ENCODE measurements at regions not wholly inside any gene's neighbourhood (a gene's known extent, or its start where the extent isn't known, plus 50 kb on each side); places are given as distances from the start of the nearest gene placed in this dataset.

GRCh38 chr3:194277104-194277785 is 73.9 kb downstream of the CPN2 start:
- Histone ChIP-seq H2AFZ (peak overlapping the region; percentile 50), H3K9ac (peak overlapping the region; percentile 34), H3K27me3 (ENCODE audit: control insufficient read depth, insufficient read depth, low read length) (no peaks in the 10 kb centered on the region), H3K4me1 (peaks cover 51% of the 10 kb centered on the region), H3K4me2 (ENCODE audit: low read length) (peak overlapping the region; percentile 56), H3K36me3 (ENCODE audit: control insufficient read depth, insufficient read depth, low read length) (no peaks in the 10 kb centered on the region), H3K27ac (peak overlapping the region; percentile 100), H3K9me3 (ENCODE audit: control insufficient read depth, low read length) (no peaks in the 10 kb centered on the region), H3K4me3 (ENCODE audit: low read depth, low read length) (peak overlapping the region; percentile 8), H3K79me2 (no peaks in the 10 kb centered on the region)
- TF ChIP-seq, protein P1, sequence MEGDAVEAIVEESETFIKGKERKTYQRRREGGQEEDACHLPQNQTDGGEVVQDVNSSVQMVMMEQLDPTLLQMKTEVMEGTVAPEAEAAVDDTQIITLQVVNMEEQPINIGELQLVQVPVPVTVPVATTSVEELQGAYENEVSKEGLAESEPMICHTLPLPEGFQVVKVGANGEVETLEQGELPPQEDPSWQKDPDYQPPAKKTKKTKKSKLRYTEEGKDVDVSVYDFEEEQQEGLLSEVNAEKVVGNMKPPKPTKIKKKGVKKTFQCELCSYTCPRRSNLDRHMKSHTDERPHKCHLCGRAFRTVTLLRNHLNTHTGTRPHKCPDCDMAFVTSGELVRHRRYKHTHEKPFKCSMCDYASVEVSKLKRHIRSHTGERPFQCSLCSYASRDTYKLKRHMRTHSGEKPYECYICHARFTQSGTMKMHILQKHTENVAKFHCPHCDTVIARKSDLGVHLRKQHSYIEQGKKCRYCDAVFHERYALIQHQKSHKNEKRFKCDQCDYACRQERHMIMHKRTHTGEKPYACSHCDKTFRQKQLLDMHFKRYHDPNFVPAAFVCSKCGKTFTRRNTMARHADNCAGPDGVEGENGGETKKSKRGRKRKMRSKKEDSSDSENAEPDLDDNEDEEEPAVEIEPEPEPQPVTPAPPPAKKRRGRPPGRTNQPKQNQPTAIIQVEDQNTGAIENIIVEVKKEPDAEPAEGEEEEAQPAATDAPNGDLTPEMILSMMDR (IDR thresholded peaks at IDR 0.05): no peak

GRCh38 chr3:194277786-194278130 is 73.4 kb downstream of the CPN2 start:
- Histone ChIP-seq H3K9me3 (ENCODE audit: control insufficient read depth, low read length) (no peaks in the 10 kb centered on the region), H3K27me3 (ENCODE audit: control insufficient read depth, insufficient read depth, low read length) (no peaks in the 10 kb centered on the region), H3K4me3 (ENCODE audit: low read depth, low read length) (peak overlapping the region; percentile 8), H3K9ac (peak overlapping the region; percentile 34), H2AFZ (peak overlapping the region; percentile 50), H3K4me1 (peaks cover 52% of the 10 kb centered on the region), H3K36me3 (ENCODE audit: control insufficient read depth, insufficient read depth, low read length) (no peaks in the 10 kb centered on the region), H3K4me2 (ENCODE audit: low read length) (peak overlapping the region; percentile 56), H3K79me2 (no peaks in the 10 kb centered on the region), H3K27ac (peak overlapping the region; percentile 100)
- TF ChIP-seq, protein P1 (IDR thresholded peaks at IDR 0.05): no peak

GRCh38 chr3:194278186-194278845 is 72.8 kb downstream of the CPN2 start:
- Histone ChIP-seq H3K4me3 (ENCODE audit: low read depth, low read length) (no peak overlapping the region), H3K79me2 (no peaks in the 10 kb centered on the region), H3K27me3 (ENCODE audit: control insufficient read depth, insufficient read depth, low read length) (no peaks in the 10 kb centered on the region), H2AFZ (peak overlapping the region; percentile 50), H3K9ac (peak overlapping the region; percentile 34), H3K4me1 (peaks cover 52% of the 10 kb centered on the region), H3K4me2 (ENCODE audit: low read length) (peak overlapping the region; percentile 56), H3K36me3 (ENCODE audit: control insufficient read depth, insufficient read depth, low read length) (no peaks in the 10 kb centered on the region), H3K9me3 (ENCODE audit: control insufficient read depth, low read length) (no peaks in the 10 kb centered on the region), H3K27ac (peak overlapping the region; percentile 100)
- TF ChIP-seq, protein P1 (IDR thresholded peaks at IDR 0.05): no peak

- Histone ChIP-seq H3K27me3 (ENCODE audit: control insufficient read depth, insufficient read depth, low read length) (no peaks in the 10 kb centered on the region), H3K9ac (no peak overlapping the region), H3K4me1 (peaks cover 52% of the 10 kb centered on the region), H3K9me3 (ENCODE audit: control insufficient read depth, low read length) (no peaks in the 10 kb centered on the region), H2AFZ (no peak overlapping the region), H3K27ac (peak overlapping the region; percentile 100), H3K36me3 (ENCODE audit: control insufficient read depth, insufficient read depth, low read length) (no peaks in the 10 kb centered on the region), H3K79me2 (no peaks in the 10 kb centered on the region), H3K4me3 (ENCODE audit: low read depth, low read length) (no peak overlapping the region), H3K4me2 (ENCODE audit: low read length) (no peak overlapping the region)
- TF ChIP-seq, protein P1 (IDR thresholded peaks at IDR 0.05): no peak
These were observed 72.0 kb downstream of the CPN2 start for GRCh38 chr3:194279101-194279500.

All from parathyroid adenoma (tissue), 2 donors.